Activated CD4-positive, alpha-beta memory T cell treated with anti-CD3 and anti-CD28 coated beads for 36 hours (primary cell): ENCODE measurements at regions not wholly inside any gene's neighbourhood (a gene's known extent, or its start where the extent isn't known, plus 50 kb on each side); places are given as distances from the start of the nearest gene placed in this dataset.

Experiments used
- CTCF ChIA-PET: fragments of 350-600 bp; sonication (Branson Sonifier 250); formaldehyde crosslinking; loops from one replicate; lab custom pipeline; 2021; ENCODE audit warnings: antibody characterized with exemption, inconsistent platforms; lab: Charles Lee
- POLR2A ChIA-PET: fragments of 350-600 bp; sonication (Branson Sonifier 250); formaldehyde crosslinking; loops from one replicate; lab custom pipeline; 2021; ENCODE audit warnings: antibody characterized with exemption; lab: Charles Lee
- DNase-seq: peaks from one replicate; pipeline ENCODE4 v3.0.0-alpha.2; 2020
- H3K27ac Mint-ChIP-seq: one replicate; pipeline ENCODE4 v1.8.0; 2021; ENCODE audit warnings: mixed read lengths
- H3K27me3 Mint-ChIP-seq: one replicate; pipeline ENCODE4 v1.8.0; 2021; ENCODE audit warnings: mixed read lengths
- H3K36me3 Mint-ChIP-seq: one replicate; pipeline ENCODE4 v1.8.0; 2021; ENCODE audit warnings: mixed read lengths
- H3K4me1 Mint-ChIP-seq: one replicate; pipeline ENCODE4 v1.8.0; 2021; ENCODE audit warnings: low read depth, mixed read lengths
- H3K4me3 Mint-ChIP-seq: one replicate; pipeline ENCODE4 v1.8.0; 2021; ENCODE audit warnings: mild to moderate bottlenecking, mixed read lengths
- H3K9me3 Mint-ChIP-seq: one replicate; pipeline ENCODE4 v1.8.0; 2021; ENCODE audit warnings: mixed read lengths
- intact Hi-C: fragments of 100-400 bp; cut with micrococcal nuclease; formaldehyde crosslinking; loops from one replicate; pipeline ENCODE4 v1.15.1; 2023

GRCh38 chr12:74429535-74429934, 108.1 kb upstream of the ATXN7L3B start:
- H3K4me1 Mint-ChIP-seq = no peaks in the 10 kb centered on the region
- intact Hi-C loops = no loop called here
- H3K27ac Mint-ChIP-seq = no peak overlapping the region
- POLR2A ChIA-PET = no interaction called here
- no peak overlapping the region for H3K4me3 Mint-ChIP-seq
- CTCF ChIA-PET = no interaction called here
- no peaks in the 10 kb centered on the region for H3K9me3 Mint-ChIP-seq
- peaks cover 5% of the 10 kb centered on the region for H3K27me3 Mint-ChIP-seq
- H3K36me3 Mint-ChIP-seq = no peaks in the 10 kb centered on the region
- no peak for DNase-seq

GRCh38 chr12:74431801-74432200, 105.8 kb upstream of the ATXN7L3B start:
- ChIA-PET CTCF (no interaction called here), POLR2A (no interaction called here)
- no peaks in the 10 kb centered on the region for H3K9me3 Mint-ChIP-seq
- H3K27ac Mint-ChIP-seq = no peak overlapping the region
- H3K27me3 Mint-ChIP-seq = peaks cover 3% of the 10 kb centered on the region
- no peaks in the 10 kb centered on the region for H3K36me3 Mint-ChIP-seq
- H3K4me1 Mint-ChIP-seq = no peaks in the 10 kb centered on the region
- no peak for DNase-seq
- no peak overlapping the region for H3K4me3 Mint-ChIP-seq
- intact Hi-C loops = no loop called here

- intact Hi-C loops = no loop called here
These were observed 97.2 kb upstream of the ATXN7L3B start for GRCh38 chr12:74440469-74440868.

GRCh38 chr12:74441872-74442271, 95.8 kb upstream of the ATXN7L3B start:
- intact Hi-C loops = no loop called here
- CTCF ChIA-PET = no interaction called here
- Mint-ChIP-seq H3K9me3 (no peaks in the 10 kb centered on the region), H3K4me3 (no peak overlapping the region), H3K36me3 (no peaks in the 10 kb centered on the region), H3K27ac (no peak overlapping the region), H3K4me1 (no peaks in the 10 kb centered on the region), H3K27me3 (peaks cover 5% of the 10 kb centered on the region)
- POLR2A ChIA-PET = no interaction called here
- no peak for DNase-seq

More at GRCh38 chr12:74440469-74440868, 97.2 kb upstream of the ATXN7L3B start:
- H3K4me3 Mint-ChIP-seq = no peak overlapping the region
- ChIA-PET CTCF (no interaction called here), POLR2A (no interaction called here)
- peaks cover 5% of the 10 kb centered on the region for H3K27me3 Mint-ChIP-seq
- no peaks in the 10 kb centered on the region for H3K36me3 Mint-ChIP-seq
- no peaks in the 10 kb centered on the region for H3K4me1 Mint-ChIP-seq
- no peak overlapping the region for H3K27ac Mint-ChIP-seq
- DNase-seq = no peak
- H3K9me3 Mint-ChIP-seq = no peaks in the 10 kb centered on the region

- no peaks in the 10 kb centered on the region for H3K36me3 Mint-ChIP-seq
- intact Hi-C loops = no loop called here
These were observed 91.2 kb upstream of the ATXN7L3B start for GRCh38 chr12:74446466-74446865.

GRCh38 chr12:74449872-74450271, 87.8 kb upstream of the ATXN7L3B start:
- no peaks in the 10 kb centered on the region for H3K4me1 Mint-ChIP-seq
- H3K9me3 Mint-ChIP-seq = no peaks in the 10 kb centered on the region
- H3K36me3 Mint-ChIP-seq = no peaks in the 10 kb centered on the region
- intact Hi-C loops = no loop called here
- no peak overlapping the region for H3K4me3 Mint-ChIP-seq
- H3K27me3 Mint-ChIP-seq = peaks cover 3% of the 10 kb centered on the region
- CTCF ChIA-PET = interaction anchor here (0.6 kb wide), 1 partner anchor 532 kb away, joined by 3 read pairs; no protein-coding TSS in a partner anchor
- H3K27ac Mint-ChIP-seq = no peak overlapping the region
- DNase-seq = no peak
- POLR2A ChIA-PET = no interaction called here

More at GRCh38 chr12:74446466-74446865, 91.2 kb upstream of the ATXN7L3B start:
- POLR2A ChIA-PET = no interaction called here
- Mint-ChIP-seq H3K27me3 (peaks cover 3% of the 10 kb centered on the region), H3K4me1 (no peaks in the 10 kb centered on the region), H3K4me3 (no peak overlapping the region), H3K27ac (no peak overlapping the region), H3K9me3 (no peaks in the 10 kb centered on the region)
- CTCF ChIA-PET = no interaction called here
- no peak for DNase-seq

- POLR2A ChIA-PET = no interaction called here
- Mint-ChIP-seq H3K36me3 (no peaks in the 10 kb centered on the region), H3K9me3 (no peaks in the 10 kb centered on the region), H3K4me1 (no peaks in the 10 kb centered on the region), H3K27ac (no peak overlapping the region), H3K27me3 (no peaks in the 10 kb centered on the region), H3K4me3 (no peak overlapping the region)
- CTCF ChIA-PET = no interaction called here
- no peak for DNase-seq
- intact Hi-C loops = no loop called here
These were observed 83.5 kb upstream of the ATXN7L3B start for GRCh38 chr12:74454109-74454508.

GRCh38 chr12:74455429-74455828, 82.2 kb upstream of the ATXN7L3B start:
- ChIA-PET POLR2A (no interaction called here), CTCF (no interaction called here)
- Mint-ChIP-seq H3K9me3 (no peaks in the 10 kb centered on the region), H3K4me3 (no peak overlapping the region), H3K27ac (no peak overlapping the region), H3K27me3 (no peaks in the 10 kb centered on the region), H3K4me1 (no peaks in the 10 kb centered on the region), H3K36me3 (no peaks in the 10 kb centered on the region)
- intact Hi-C loops = no loop called here
- DNase-seq = no peak

GRCh38 chr12:74456431-74456830, 81.2 kb upstream of the ATXN7L3B start:
- H3K27me3 Mint-ChIP-seq = no peaks in the 10 kb centered on the region
- no peaks in the 10 kb centered on the region for H3K9me3 Mint-ChIP-seq
- ChIA-PET POLR2A (no interaction called here), CTCF (no interaction called here)
- no peaks in the 10 kb centered on the region for H3K4me1 Mint-ChIP-seq
- no peaks in the 10 kb centered on the region for H3K36me3 Mint-ChIP-seq
- no peak for DNase-seq
- H3K27ac Mint-ChIP-seq = no peak overlapping the region
- H3K4me3 Mint-ChIP-seq = no peak overlapping the region
- intact Hi-C loops = no loop called here

- peaks cover 9% of the 10 kb centered on the region for H3K27me3 Mint-ChIP-seq
- no peak overlapping the region for H3K27ac Mint-ChIP-seq
- ChIA-PET POLR2A (no interaction called here), CTCF (no interaction called here)
- H3K4me3 Mint-ChIP-seq = no peak overlapping the region
- no peaks in the 10 kb centered on the region for H3K36me3 Mint-ChIP-seq
- no peaks in the 10 kb centered on the region for H3K4me1 Mint-ChIP-seq
- H3K9me3 Mint-ChIP-seq = no peaks in the 10 kb centered on the region
- intact Hi-C loops = no loop called here
- no peak for DNase-seq
These were observed 69.2 kb upstream of the ATXN7L3B start for GRCh38 chr12:74468401-74468800.

- intact Hi-C loops = no loop called here
- ChIA-PET POLR2A (no interaction called here), CTCF (no interaction called here)
- no peak for DNase-seq
- peaks cover 8% of the 10 kb centered on the region for H3K27me3 Mint-ChIP-seq
- H3K4me1 Mint-ChIP-seq = no peaks in the 10 kb centered on the region
- H3K9me3 Mint-ChIP-seq = no peaks in the 10 kb centered on the region
- H3K27ac Mint-ChIP-seq = no peak overlapping the region
- H3K36me3 Mint-ChIP-seq = no peaks in the 10 kb centered on the region
- H3K4me3 Mint-ChIP-seq = no peak overlapping the region
These were observed 61.4 kb upstream of the ATXN7L3B start for GRCh38 chr12:74476234-74476633.

- no peak for DNase-seq
- intact Hi-C loops = no loop called here
- CTCF ChIA-PET = no interaction called here
- Mint-ChIP-seq H3K27me3 (peaks cover 3% of the 10 kb centered on the region), H3K4me3 (no peak overlapping the region), H3K27ac (no peak overlapping the region), H3K36me3 (no peaks in the 10 kb centered on the region), H3K9me3 (no peaks in the 10 kb centered on the region), H3K4me1 (no peaks in the 10 kb centered on the region)
- POLR2A ChIA-PET = no interaction called here
These were observed 56.6 kb upstream of the ATXN7L3B start for GRCh38 chr12:74481078-74481477.

- no peaks in the 10 kb centered on the region for H3K9me3 Mint-ChIP-seq
- ChIA-PET POLR2A (no interaction called here), CTCF (no interaction called here)
- H3K27me3 Mint-ChIP-seq = peaks cover 3% of the 10 kb centered on the region
- no peak overlapping the region for H3K27ac Mint-ChIP-seq
- no peak overlapping the region for H3K4me3 Mint-ChIP-seq
- DNase-seq = no peak
- intact Hi-C loops = no loop called here
- H3K4me1 Mint-ChIP-seq = no peaks in the 10 kb centered on the region
- no peaks in the 10 kb centered on the region for H3K36me3 Mint-ChIP-seq
These were observed 55.5 kb upstream of the ATXN7L3B start for GRCh38 chr12:74482115-74482514.
